ENCODE measurements at regions not wholly inside any gene's neighbourhood (a gene's known extent, or its start where the extent isn't known, plus 50 kb on each side); places are given as distances from the start of the nearest gene placed in this dataset.
"Not testable (repeated sequence)": the region's sequence is repeated elsewhere in the genome, so short reads cannot be mapped to it uniquely, and the experiment has no call there.

DNA sequence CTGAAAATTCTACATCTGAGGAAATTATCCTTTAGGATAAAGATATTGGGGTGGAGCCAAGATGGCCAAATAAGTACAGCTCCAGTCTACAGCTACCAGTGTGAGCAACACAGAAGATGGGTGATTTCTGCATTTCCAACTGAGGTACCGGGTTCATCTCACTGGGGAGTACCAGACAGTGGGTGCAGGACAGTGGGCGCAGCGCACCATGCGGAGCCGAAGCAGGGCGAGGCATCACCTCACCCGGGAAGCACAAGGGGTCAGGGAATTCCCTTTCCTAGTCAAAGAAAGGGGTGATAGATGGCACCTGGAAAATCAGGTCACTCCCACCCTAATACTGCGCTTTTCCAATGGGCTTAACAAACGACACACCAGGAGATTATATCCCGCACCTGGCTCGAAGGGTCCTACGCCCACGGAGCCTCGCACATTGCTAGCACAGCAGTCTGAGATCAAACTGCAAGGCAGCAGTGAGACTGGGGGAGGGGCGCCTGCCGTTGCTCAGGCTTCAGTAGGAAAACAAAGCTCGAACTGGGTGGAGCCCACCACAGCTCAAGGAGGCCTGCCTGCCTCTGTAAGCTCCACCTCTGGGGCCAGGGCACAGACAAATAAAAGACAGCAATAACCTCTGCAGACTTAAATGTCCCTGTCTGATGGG is 149.5 kb upstream of the KYNU start:
- not testable (repeated sequence) for TF ChIP-seq POLR2A (IDR thresholded peaks at IDR 0.05; ENCODE audit: low read length); GATA1 (IDR thresholded peaks at IDR 0.05; ENCODE audit: low read depth, low read length)
